ENCODE measurements at regions not wholly inside any gene's neighbourhood (a gene's known extent, or its start where the extent isn't known, plus 50 kb on each side); places are given as distances from the start of the nearest gene placed in this dataset.

DNA sequence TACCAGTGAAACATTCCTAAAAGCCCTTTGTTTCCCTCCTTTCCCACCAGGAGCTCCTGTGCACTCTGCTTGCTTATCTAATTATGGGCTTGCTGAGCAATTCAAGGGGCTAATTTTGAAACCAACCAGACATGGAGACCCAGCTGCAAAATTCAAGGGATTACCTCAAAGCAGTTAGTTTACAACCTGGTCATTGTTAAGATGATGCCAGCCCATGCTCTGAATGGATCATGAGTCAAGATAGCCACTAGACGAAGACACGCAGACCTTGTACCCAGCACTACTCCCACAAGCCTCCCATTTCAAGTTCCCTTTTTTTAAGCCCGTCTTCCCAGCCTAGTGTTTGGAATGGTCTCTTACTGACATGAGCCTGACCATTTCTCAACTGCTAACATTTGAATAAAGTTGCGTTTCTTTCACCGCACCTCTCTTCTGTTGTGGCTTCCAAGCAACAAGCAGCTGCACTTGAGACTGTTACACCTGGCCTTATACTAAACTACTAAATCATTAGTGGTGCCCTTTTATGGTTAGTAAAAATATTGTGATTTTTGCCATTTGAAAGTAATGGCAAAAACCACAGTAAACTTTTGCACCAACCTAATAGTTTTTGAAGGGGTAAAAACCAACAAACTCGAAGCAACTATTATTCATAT lies 315.3 kb upstream of the LUZP2 start:
- TF ChIP-seq POLR2AphosphoS5 (IDR thresholded peaks at IDR 0.05; ENCODE audit: low read depth, low read length), result no peak
- no peak for TF ChIP-seq POLR2A (IDR thresholded peaks at IDR 0.05; ENCODE audit: low read depth, low read length)
- no peak for TF ChIP-seq TAF1 (IDR thresholded peaks at IDR 0.05; ENCODE audit: low read depth, low read length)
